Midbrain (tissue), 1 donor: ENCODE measurements at regions not wholly inside any gene's neighbourhood (a gene's known extent, or its start where the extent isn't known, plus 50 kb on each side); places are given as distances from the start of the nearest gene placed in this dataset.
"Not testable (repeated sequence)": the region's sequence is repeated elsewhere in the genome, so short reads cannot be mapped to it uniquely, and the experiment has no call there.

ENCODE experiments used
- DNase-seq: peaks from one replicate; lab custom pipeline; 2025; lab: John Stamatoyannopoulos, UW

DNA sequence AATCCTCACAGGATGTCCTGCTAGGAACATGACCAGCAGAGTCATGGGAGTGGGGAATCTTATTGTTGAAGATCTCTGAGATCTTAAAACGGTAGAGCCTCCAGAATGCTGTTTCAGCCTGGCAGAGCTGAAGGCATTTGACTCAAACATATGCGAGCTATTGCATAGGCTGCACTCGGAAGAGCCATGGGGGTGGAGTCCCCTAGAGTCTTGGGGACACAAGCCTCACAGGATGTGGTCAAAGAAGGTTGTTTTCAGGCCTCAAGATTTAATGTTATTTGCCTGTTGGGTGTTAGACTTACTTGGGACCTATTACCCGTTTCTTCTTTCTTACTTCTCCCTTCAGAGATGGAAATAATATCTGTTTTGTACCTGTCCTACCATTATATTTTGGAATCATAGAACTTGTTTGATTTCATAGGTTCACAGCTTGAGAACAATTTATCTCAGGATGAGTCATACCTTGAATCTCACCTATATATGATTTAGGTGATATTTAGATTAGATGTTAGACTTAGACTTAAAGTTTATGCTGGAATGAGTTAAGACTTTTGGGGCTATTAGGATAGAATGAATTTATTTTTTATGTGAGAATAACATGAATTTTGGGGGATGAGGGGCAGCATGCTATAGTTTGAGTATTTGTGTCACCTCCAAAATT is 172.2 kb upstream of the ATP2B1 start:
- no peak for DNase-seq

DNA sequence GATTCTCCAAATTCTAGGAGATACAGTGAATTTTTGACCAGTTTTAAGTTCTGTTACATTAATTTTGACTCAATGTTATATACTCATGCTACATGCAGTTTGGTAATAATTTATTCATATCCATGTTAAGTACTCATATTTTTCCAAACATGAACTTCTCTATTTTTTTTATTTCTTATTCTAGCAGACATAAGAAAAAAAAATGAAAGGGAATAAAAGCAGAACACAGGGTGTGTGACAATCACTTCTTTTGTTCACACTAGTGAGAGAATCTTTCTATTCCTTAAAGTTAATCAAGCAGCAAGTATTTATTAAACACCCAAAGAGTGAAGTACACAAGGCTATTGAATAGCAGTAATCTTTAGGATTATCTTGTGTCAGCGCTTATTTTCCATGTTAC is 171.1 kb upstream of the ATP2B1 start:
- no peak for DNase-seq

DNA sequence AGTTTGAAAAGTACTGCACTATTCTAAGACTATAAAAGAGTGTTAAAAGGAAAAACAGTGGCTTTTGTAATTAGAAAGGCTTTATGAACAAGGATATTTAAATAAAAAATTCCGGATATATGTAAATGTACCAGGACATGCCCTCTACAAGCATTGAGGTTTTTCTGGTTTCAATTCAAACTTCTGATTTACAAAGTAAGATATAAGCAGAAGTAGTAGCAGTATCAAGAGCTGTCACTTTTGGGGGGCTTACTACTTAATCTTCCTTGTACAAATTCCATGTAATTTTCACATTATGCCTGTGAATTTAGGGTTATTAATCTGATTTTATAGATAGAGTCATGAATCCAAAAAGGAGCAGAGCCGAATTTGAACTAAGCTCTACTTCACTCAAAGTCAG is 170.3 kb upstream of the ATP2B1 start:
- no peak for DNase-seq

DNA sequence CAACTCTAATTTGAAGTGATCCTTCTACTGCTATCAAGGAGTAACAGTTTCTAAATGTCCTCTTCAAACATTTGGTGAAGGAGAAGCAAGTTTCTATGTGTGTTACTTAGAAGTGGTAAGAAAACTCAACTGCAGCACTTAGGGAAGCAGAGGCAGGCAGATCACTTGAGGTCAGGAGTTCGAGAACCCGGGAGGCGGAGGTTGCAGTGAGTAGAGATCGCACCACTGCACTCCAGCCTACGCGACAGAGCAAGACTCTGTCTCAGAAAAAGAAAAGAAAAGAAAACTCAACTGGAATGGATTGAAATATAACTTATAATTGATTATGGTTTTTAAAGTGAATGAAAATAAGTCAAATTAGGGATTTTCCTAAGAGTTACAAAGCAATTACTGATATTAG is 169.7 kb upstream of the ATP2B1 start:
- DNase-seq = no peak

DNA sequence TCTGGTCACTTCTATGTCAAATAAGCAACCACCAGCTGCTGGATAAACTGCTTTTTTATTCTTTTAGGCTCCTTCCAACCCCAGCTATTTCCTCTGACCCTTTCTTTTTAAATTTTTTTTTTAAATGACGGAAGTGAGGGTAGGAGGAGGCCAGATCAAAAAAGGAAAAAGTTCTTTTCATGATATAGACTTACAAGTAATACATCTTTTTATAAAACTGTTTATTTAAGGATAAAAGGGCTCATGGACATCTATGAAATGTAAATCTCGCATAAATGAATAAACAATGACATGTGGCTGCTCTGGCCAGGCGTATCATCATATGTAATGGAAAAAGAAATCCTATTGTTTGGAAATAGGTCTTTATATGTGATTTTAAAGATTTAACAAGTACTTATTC is 169.0 kb upstream of the ATP2B1 start:
- no peak for DNase-seq

DNA sequence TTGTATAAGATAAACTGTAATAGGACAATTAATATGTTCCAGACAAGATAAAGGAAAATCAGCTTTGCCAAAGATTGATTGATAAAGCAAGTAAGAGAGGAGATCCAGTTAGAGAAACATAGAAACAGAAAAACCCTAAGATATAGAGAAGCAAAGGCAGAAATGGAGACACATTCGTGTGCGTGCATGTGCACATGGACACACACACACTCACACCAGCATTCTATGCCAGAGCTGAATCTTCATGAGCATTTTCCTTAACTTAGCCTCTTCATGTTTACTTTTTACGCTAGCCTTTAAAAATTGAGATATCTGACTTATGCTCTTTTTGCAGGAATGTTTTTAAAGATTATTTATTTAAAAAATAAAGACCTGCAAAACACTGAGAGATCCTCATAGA is 168.5 kb upstream of the ATP2B1 start:
- DNase-seq = no peak

DNA sequence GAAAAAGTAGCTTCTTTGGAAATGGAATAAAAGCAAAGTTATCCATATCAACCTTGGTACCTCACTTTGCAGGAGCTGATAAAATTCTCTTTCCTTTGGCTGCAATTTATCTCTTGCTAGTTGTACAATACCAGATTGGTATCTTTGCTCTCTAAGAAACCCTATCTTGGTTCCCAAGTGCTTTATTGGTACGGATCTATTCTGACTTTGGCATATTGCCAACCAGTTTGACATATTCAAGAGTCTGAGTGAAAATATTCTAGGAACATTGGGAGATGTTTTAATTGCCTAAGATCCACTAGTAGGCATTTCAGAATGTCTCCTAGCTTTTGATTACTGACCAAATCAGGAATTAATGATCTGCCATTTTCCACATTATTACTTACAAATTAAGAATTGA is 167.2 kb upstream of the ATP2B1 start:
- DNase-seq = no peak

DNA sequence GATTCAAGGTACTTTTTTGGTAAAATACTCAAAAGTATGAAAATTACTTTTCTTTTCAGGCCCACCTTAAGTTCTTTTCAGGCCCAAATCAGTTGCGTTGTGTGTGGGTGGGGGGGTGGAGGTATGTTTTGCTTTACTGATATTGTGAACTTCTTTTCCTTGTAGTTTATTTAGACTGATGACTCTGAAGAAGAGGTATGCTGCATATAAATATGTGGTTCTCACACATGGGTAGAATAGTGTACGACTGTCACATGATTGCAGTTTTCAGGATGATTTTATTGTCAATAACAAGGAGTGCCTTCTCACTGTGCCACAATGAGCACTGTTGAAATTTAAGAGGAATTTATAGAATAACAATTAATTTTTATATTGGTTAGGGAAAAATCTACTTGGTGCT is 166.6 kb upstream of the ATP2B1 start:
- no peak for DNase-seq

DNA sequence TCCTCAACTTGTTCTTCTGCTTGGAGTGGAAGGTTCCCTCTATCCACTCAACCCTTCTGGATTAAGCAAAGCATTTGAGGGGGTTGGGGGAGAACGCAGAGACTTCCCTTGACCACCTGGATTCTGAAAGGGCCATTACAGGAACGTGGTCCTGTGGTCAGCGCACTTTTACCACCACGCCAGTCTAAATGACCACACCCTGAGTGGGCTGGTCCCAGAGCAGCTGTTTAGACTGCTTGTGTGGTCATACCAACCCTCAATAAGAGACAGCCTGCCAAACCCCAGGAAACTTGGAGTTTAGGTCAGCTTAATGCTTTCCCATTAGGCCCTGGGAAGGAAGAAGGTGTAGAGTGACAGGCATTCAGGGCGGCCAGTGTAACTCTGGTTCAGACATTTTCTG is 165.5 kb upstream of the ATP2B1 start:
- no peak for DNase-seq

DNA sequence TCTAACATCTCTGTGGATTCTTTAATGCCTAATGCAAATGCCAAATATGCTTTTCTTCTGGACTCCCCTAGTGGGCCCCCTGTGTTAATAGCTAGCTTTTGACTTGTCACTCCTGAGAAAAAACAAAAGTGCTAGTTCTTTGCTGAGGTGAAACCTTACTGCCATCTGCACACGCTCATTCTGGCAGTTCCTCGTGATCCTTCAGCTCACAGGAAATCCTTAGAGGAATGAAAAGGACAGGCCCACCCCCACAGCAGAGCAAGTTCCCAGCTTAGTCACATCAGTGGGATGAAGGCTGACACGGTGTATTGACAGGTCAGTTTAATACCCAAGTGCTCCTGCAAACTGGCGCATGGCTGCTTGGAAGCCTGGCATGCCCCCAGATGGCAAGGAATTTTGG is 165.1 kb upstream of the ATP2B1 start:
- no peak for DNase-seq

DNA sequence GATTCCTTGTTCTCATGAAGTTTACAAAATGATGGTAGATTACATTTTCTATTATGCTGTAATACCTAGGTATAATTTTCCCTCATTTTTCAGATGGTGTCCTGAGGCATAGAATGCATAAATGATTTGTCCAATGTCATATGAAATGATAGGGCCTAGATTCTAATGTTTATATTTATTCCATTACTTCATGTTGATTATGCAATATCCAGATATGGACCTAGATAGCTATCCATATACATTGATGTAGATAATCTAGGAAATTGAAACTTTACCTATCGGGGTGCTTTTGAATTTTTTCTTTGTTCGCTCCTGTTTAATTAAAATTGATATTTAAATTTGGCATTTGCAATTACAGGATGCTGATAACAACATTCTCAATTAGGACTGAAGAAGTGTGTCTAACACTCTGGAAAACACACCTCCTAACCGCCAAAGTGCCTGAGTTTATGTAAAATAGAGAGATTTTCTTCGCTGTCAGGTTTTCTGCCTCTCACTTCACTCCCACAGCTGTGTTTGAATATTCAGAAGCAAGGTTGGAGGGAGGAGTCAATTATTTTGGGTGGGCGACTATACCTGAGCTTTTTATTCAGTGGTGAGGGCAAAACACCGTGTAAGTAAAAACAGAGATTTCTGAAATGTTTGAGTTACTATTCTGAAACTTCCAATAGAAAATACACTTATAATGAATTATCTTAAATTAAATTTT is 164.4 kb upstream of the ATP2B1 start:
- no peak for DNase-seq

DNA sequence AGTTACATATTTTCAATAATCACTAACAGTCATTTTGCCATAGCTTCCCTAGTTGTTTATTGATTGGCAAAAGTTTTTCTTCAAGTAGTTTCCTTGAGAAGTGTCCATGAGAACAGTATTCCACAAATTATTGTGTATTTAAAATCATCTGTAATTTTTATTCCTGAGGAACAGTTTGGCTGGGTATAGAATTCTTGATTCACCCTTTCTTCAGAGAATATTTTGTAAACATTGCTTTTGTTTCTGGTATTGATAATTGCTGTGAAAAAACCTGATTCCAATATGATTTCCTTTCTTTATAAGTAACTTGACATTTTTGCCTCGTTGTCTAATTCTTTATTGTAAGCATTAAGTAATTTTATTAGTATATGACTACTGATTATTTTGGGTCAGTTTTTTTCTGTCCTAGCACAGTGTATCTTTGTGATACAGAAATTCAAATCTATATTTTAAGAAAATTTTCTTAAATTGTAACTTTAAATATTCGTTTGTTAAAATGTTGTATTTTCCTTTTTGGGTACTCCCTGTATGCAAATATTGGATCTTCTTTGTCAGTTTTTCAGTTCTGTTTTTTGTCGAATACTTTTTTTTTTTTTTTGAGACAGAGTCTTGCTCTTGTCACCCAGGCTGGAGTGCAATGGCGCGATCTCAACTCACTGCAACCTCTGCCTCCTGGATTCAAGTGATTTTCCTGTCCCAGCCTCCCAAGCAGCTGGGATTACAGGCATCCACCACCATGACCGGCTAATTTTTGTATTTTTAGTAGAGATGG is 162.0 kb upstream of the ATP2B1 start:
- DNase-seq = no peak

DNA sequence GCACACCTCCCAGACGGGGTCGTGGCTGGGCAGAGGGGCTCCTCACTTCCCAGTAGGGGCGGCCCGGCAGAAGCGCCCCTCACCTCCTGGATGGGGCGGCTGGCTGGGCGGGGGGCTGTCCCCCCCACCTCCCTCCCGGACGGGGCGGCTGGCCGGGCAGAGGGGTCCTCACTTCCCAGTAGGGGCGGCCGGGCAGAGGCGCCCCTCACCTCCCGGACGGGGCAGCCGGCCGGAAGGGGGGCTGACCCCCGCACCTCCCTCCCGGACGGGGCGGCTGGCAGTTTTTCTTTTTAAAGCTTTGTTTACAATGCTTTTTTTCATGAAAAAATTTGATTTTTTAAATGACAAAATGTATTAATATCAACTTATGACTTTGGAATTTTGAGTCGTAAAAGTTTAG is 159.0 kb upstream of the ATP2B1 start:
- not testable (repeated sequence) for DNase-seq

DNA sequence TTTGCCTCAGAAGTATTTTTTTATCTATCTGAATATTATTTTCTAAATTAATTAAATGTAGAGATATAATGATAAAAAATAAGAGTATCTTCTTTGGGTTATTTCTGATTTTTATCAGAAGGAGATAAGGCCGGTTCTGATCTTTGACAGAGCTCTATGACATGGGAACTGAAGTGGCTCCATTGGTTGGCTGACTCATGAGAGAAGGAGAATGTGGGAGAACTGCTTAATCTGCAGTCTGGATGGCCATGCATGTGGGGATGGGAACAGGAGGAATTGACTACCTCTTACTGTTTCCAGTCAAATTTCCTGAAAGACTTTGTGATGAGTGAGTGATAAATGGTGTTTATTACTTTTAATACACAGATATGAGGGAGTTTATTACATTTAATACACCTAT is 155.8 kb upstream of the ATP2B1 start:
- no peak for DNase-seq

DNA sequence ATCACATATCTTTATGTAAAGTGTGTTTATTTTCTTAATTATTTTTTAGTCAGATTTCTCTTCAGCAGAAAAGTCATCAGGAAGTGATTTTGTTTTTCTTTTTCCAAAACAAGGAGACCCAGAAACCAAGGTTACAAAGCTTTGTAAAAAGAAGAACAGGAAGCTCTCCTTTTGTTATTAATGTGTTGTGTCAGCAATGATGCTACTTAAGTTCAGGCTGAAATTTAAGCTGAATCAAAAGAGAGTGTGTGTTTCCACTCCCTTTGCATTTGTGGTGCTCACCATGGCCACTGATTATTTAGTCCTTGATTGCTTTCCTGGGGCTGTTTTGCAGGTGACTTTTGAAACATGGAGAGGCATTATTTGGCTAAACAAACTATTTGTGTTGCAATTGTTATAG is 155.3 kb upstream of the ATP2B1 start:
- DNase-seq = no peak

DNA sequence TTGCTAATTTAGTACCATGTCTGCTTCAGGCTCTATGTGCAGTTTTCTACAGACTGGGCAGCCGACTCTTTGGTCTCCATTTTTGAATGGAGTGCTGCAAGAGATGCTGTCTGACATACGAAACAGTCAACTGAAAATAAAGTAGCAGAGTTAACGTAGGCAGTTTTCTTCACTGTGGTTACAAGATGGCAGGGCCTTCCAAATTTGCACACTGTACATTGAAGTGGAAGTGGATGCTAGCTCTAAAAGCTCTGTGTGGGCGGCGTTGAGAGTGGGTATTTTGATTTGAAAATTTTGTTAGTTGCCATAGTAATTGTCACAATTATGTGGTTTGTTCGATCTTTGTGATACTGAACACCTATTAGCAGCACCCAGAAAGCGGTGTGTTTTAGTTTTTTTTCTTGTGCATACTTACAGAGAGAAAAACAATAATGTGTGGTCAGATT is 154.9 kb upstream of the ATP2B1 start:
- DNase-seq = no peak

DNA sequence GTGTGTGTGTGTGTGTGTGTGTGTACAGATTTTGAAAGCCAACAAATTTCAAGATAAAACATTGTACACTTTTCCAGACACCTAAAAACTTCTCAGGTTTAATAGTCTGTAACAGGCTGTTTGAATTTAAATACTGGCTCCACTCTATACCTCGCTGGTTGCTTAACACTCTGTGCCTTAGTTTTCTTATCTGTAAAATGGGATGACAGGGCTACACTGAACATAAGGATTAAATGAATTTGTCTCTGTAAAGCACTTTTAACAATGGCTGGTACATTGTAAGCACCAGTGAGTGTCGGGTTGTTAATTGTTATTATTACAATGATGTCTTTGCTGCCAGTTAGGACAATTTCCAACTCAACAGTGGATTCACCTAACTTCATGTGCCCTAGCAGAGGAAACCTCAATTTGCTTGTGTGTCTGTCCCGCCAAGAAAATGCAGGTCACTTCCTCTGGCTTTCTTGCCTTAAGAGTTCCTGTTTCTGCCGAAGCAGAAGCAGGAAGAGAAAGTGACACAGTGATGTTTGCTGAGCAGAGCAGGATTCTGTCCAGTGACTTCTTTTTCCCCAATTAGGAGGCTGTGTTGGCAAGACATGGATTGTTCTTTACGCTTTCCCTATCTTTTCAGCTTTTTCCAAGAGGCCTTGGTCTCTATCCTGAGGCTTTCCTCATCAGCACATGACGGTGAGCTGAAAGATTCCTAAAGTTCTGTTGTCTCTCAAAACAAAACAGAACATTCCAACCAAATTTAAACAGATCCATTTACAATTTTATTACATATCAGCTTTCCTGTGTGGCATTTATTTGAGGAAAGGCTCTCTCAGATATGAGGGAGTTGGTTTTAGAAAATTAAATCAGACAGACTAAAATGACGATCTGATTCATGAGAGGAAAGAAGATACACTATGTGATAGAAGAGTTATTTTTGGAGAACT is 154.1 kb upstream of the ATP2B1 start:
- DNase-seq = no peak

DNA sequence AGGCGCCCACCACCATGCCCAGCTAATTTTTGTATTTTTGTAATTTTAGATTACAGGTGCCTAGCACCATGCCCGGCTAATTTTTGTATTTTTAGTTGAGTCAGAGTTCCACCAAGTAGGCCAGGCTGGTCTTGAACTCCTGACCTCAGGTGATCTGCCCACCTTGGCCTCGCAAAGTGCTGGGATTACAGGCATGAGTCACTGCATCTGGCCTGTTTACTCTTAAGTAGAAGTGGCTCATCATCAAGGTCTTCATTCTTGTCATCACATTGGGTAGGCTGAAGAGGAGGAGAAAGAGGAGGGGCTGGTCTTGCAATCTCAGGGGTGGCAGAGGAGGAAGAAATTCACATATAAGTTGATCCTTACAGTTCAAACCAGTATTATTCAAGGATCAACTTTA is 152.4 kb upstream of the ATP2B1 start:
- no peak for DNase-seq

DNA sequence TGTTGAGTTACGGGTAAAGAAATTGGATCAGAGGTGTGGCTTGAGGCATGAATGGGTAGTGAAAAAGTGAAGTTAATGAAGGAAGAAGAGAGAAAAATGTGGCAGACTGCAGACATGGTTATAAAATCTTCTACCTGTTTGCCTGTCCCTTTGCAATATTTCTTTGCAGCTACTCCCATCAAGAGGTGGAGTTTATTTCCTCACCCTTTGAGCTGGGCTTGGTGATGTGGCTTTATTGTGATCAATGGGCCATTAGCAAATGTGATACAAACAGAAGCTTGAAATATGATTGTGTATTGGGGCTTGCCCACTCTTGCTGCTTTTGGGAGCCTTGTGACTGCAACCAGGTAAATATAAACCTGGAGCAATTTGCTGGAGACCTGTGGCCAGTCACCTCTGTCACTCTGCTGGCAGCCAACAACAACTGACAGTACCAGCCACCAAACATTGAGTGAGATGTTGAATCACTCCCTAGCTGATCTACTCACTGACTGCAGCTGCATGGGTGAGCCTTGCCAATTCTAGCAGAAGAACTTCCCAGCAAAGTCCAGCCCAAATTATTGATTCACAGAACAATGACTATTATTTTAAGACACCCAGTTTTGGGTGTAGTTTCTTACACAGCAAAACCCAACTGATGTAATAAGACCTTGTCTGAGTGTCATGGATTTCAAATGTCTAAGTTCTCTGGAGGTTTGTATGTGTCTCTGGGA is 151.0 kb upstream of the ATP2B1 start:
- no peak for DNase-seq

DNA sequence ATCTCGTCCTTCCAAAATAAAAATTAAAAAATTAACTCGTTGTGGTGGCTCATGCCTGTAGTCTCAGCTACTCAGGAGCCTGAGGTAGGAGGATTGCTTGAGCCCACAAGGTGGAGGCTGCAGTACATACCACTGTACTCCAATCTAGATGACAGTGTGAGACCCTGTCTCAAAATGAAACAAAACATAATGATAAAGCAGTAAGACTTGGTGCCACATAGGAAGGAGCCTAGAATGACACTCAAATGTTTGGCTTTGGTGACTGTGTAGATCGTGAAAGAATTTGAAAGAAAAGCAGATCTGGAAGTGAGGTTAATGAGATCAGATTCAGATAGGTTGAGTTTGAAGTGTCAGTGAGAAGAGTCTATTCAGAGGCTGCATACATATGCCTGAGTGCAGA is 150.1 kb upstream of the ATP2B1 start:
- DNase-seq = no peak

DNA sequence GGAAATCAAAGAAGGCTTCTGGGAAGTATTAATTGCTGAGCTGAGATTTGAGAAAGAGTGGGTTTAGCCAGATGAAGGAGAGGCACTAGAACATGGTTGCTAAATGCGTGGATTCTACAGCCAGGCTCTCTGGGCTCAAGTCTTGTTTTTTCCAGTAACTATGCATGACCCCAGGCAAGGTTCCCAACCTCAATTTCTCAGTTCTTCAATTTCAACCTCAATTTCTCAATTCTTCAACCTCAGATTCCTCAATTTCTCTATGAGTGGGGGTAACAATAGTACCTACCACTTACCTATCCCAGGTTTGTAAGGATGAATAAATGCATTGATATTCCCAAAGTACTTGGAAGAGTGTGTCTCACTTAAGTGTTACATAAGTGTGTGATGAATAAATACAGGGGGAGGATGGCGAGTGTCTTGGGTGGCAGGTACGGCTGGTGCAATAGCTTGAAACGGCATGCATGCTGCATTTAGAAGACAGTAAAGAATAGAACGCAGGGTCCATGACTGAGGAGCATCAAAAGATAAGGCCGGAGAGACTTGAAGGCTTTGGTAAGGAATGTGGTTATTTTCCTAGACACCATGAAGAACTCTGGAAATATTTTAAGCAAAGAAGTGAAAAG is 149.1 kb upstream of the ATP2B1 start:
- no peak for DNase-seq
